K562 (cell line): ENCODE measurements at regions not wholly inside any gene's neighbourhood (a gene's known extent, or its start where the extent isn't known, plus 50 kb on each side); places are given as distances from the start of the nearest gene placed in this dataset.

Experiments used
- ATAC-seq: fragments of 200-7000 bp; cut with Tn5 transposase; 3 replicates; pipeline ENCODE4 v1.9.1; 2020; ENCODE audit warnings: moderate library complexity
- BruUV-seq: library from RNA; stranded (reverse); fragments of 400-500 nt; replicated peaks from 2 replicates; lab custom pipeline; 2021; lab: Mats Ljungman, UMichigan
- CTCF ChIA-PET: fragments of 300-600 bp; formaldehyde crosslinking; extraction: SDS; loops from one replicate; lab custom pipeline; 2021; ENCODE audit warnings: low intra/inter-chr PET ratio; lab: Yijun Ruan, JAX
- POLR2A ChIA-PET: fragments of 300-600, 350-650 bp; sonication (Branson Sonifier 250); formaldehyde crosslinking; extraction: SDS; loops from one replicate; lab custom pipeline; 2021; ENCODE audit warnings: antibody characterized with exemption, inconsistent platforms; lab: Yijun Ruan, JAX
- DNase-seq, 4 experiments: peaks; one replicate each; pipeline versions ENCODE4 v3.0.0 to v3.0.0-alpha.2; 2011 to 2018; ENCODE audit warnings: low spot score in 3 of 4, mixed read lengths in 3 of 4; ENCODE audit errors: extremely low read depth in 1 of 4
- FAIRE-seq: peaks from 2 replicates; lab custom pipeline; 2011; peaks lifted over from hg19 to GRCh38; lab: Jason Lieb, UNC
- H2AFZ ChIP-seq: 2 replicates; pipeline ENCODE4 v1.6.0; 2011; ENCODE audit warnings: low read depth, low read length, control low read depth, inconsistent platforms
- H3K27ac ChIP-seq: fragments of 200-600 bp; 3 replicates; pipeline ENCODE4 v1.8.0; 2011; ENCODE audit warnings: low read depth, mild to moderate bottlenecking, control low read depth, inconsistent platforms, low read length, moderate library complexity, mixed read lengths; ENCODE audit errors: extremely low read depth
- H3K27me3 ChIP-seq, 2 experiments: fragments of 300-600 bp in 1 of 2; 2 replicates in 1 of 2; 3 replicates in 1 of 2; pipeline versions ENCODE4 v1.6.0 to v1.8.0; 2011; ENCODE audit warnings: inconsistent platforms in 2 of 2, low read length in 2 of 2, mild to moderate bottlenecking in 1 of 2, mixed read lengths in 1 of 2, moderate library complexity in 1 of 2; ENCODE audit not compliant: control insufficient read depth in 2 of 2, insufficient read depth in 2 of 2
- H3K36me3 ChIP-seq: fragments of 300-600 bp; 3 replicates; pipeline ENCODE4 v1.8.0; 2011; ENCODE audit warnings: mild to moderate bottlenecking, low read length, inconsistent platforms; ENCODE audit not compliant: control insufficient read depth, insufficient read depth
- H3K4me1 ChIP-seq, 2 experiments: fragments of 200-600 bp in 1 of 2; replicated peaks in 1 of 2; 2 replicates in 1 of 2; 3 replicates in 1 of 2; pipeline versions ENCODE4 v1.5.1 to v1.8.0; 2011; ENCODE audit warnings: inconsistent platforms in 2 of 2, low read length in 2 of 2, mild to moderate bottlenecking in 1 of 2, mixed read lengths in 1 of 2, moderate library complexity in 1 of 2; ENCODE audit not compliant: control insufficient read depth in 2 of 2, insufficient read depth in 2 of 2
- H3K4me2 ChIP-seq: 2 replicates; pipeline ENCODE4 v1.6.1; 2011; ENCODE audit warnings: low read length, control low read depth, inconsistent platforms, mixed read lengths; ENCODE audit not compliant: insufficient read depth
- H3K4me3 ChIP-seq: fragments of 200-600 bp; sonication (generic), shearing (Covaris generic); 2 replicates; pipeline ENCODE4 v1.5.1; 2016; ENCODE audit warnings: control low read depth, inconsistent platforms
- H3K79me2 ChIP-seq: fragments of 200-600 bp; 3 replicates; pipeline ENCODE4 v1.8.0; 2011; ENCODE audit warnings: low read length, inconsistent platforms; ENCODE audit not compliant: control insufficient read depth, insufficient read depth
- H3K9ac ChIP-seq, 2 experiments: 2 replicates each; pipeline versions ENCODE4 v1.6.0 to v1.6.1; 2011; ENCODE audit warnings: low read depth in 2 of 2, low read length in 2 of 2, control low read depth in 1 of 2, inconsistent platforms in 1 of 2, mild to moderate bottlenecking in 1 of 2, mixed read lengths in 1 of 2; ENCODE audit not compliant: insufficient read depth in 1 of 2
- H3K9me1 ChIP-seq: one replicate; pipeline ENCODE4 v1.6.0; 2011; ENCODE audit warnings: inconsistent platforms, mild to moderate bottlenecking, low read length, moderate library complexity; ENCODE audit not compliant: control insufficient read depth, insufficient read depth
- H3K9me3 ChIP-seq: replicated peaks from 2 replicates; pipeline ENCODE4 v1.5.1; 2011; ENCODE audit warnings: low read depth, low read length, inconsistent platforms; ENCODE audit not compliant: control insufficient read depth, insufficient read depth
- H4K20me1 ChIP-seq: replicated peaks from 2 replicates; pipeline ENCODE4 v1.6.1; 2011; ENCODE audit warnings: low read length, inconsistent platforms, mixed read lengths; ENCODE audit not compliant: control insufficient read depth, insufficient read depth
- CCAR2 ChIP-seq: fragments of 200-400 bp; formaldehyde crosslinking; IDR thresholded peaks from 2 replicates; pipeline ENCODE4 v1.6.1; 2017; ENCODE audit warnings: mild to moderate bottlenecking, low read depth, low read length
- EHMT2 ChIP-seq: fragments of 450-650 bp; IDR thresholded peaks from 2 replicates; pipeline ENCODE4 v1.6.1; 2018; ENCODE audit warnings: antibody characterized with exemption
- KHSRP ChIP-seq: fragments of 450-650 bp; IDR thresholded peaks from 2 replicates; pipeline ENCODE4 v1.6.1; 2017
- MTA2 ChIP-seq: fragments of 450-650 bp; IDR thresholded peaks from 2 replicates; pipeline ENCODE4 v1.6.1; 2016; ENCODE audit warnings: low read depth
- NFE2L1 ChIP-seq: fragments of 450-650 bp; IDR thresholded peaks from 2 replicates; pipeline ENCODE4 v1.6.1; 2016; ENCODE audit warnings: missing genetic modification characterization, low read depth, mild to moderate bottlenecking, missing compliant biosample characterization, moderate library complexity, borderline replicate concordance
- RBM15 ChIP-seq: fragments of 200-400 bp; formaldehyde crosslinking; IDR thresholded peaks from 2 replicates; pipeline ENCODE4 v1.6.1; 2018; ENCODE audit warnings: mild to moderate bottlenecking, low read length, moderate library complexity; ENCODE audit not compliant: insufficient read depth
- RBM17 ChIP-seq: fragments of 200-400 bp; formaldehyde crosslinking; IDR thresholded peaks from 2 replicates; pipeline ENCODE4 v1.6.1; 2017; ENCODE audit warnings: low read depth, mild to moderate bottlenecking, low read length, borderline replicate concordance
- RBM25 ChIP-seq: fragments of 200-400 bp; formaldehyde crosslinking; IDR thresholded peaks from 2 replicates; pipeline ENCODE4 v1.6.1; 2018; ENCODE audit warnings: low read length, low read depth, moderate library complexity; ENCODE audit not compliant: severe bottlenecking
- TCF7L2 ChIP-seq: fragments of 150-350 bp; IDR thresholded peaks from 2 replicates; pipeline ENCODE4 v1.6.1; 2016; ENCODE audit warnings: low read depth, mild to moderate bottlenecking, low read length, moderate library complexity
- ZNF140 ChIP-seq: fragments of 250-450 bp; sonication (Bioruptor Pico); IDR thresholded peaks from 2 replicates; pipeline ENCODE4 v1.8.0; 2021; ENCODE audit warnings: moderate library complexity, mild to moderate bottlenecking, inconsistent platforms
- ZNF766 ChIP-seq: fragments of 200-800 bp; sonication (Bioruptor generic); conservative IDR thresholded peaks from 2 replicates; pipeline ENCODE4 v1.6.1; 2016; ENCODE audit warnings: missing genetic modification characterization, missing compliant biosample characterization
- WGBS: fragments of 100-300 bp; shearing (Covaris generic); methylation state at CpG from one replicate; pipeline ENCODE4 v1.1.6; 2016; ENCODE audit warnings: low coverage, mixed read lengths; ENCODE audit not compliant: insufficient coverage; ENCODE audit errors: missing lambda C conversion rate; 5-methylcytosine and 5-hydroxymethylcytosine counted together
- in situ Hi-C: fragments of 300-500 bp; cut with MboI; formaldehyde crosslinking; loops from 4 replicates; pipeline ENCODE4 v1.15.0; 2018; ENCODE audit warnings: inconsistent platforms, mixed read lengths
- intact Hi-C: fragments of 100-400 bp; cut with micrococcal nuclease; formaldehyde crosslinking; loops from 2 replicates; pipeline ENCODE4 v1.14.2; 2022
- TF ChIP-seq, protein P1 (sequence below): fragments of 450-650 bp; formaldehyde crosslinking; IDR thresholded peaks from 2 replicates; pipeline ENCODE4 v1.4.0; 2020; ENCODE audit warnings: mild to moderate bottlenecking, mixed read lengths
- TF ChIP-seq, protein P2 (sequence below): sonication (generic); formaldehyde crosslinking; IDR thresholded peaks from 2 replicates; pipeline ENCODE4 v1.8.0; 2023; ENCODE audit warnings: mild to moderate bottlenecking, missing genetic modification reagents
- TF ChIP-seq, protein P3 (sequence below), 3 experiments: fragments of 200-800 bp in 1 of 3; fragments of 250-450 bp in 1 of 3; fragments of 450-650 bp in 1 of 3; sonication (Bioruptor Pico) in 1 of 3; sonication (Bioruptor generic) in 1 of 3; formaldehyde crosslinking in 1 of 3; IDR thresholded peaks; 2 replicates each; pipeline versions ENCODE4 v1.6.1 to v1.8.0; 2016 to 2022; ENCODE audit warnings: mild to moderate bottlenecking in 2 of 3, missing genetic modification characterization in 2 of 3, missing compliant biosample characterization in 1 of 3, moderate library complexity in 1 of 3

DNA sequence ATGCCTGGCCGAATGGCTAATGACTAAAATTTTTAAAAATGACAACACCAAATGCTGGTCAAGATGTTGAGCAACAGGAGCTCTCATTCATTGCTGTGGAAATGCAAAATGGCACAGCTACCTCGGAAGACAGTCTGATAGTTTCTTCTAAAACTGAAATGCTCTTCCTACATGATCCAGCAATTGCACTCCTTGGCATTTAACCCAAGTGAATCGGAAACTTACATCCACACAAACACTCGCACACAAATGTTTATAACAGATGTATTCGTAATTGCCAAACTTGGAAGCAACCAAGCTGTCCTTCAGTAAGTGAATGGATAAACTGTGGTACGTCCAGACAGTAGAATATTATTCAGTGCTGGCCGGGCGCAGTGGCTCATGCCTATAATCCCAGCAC lies 56.4 kb upstream of the NCOA3 start:
- H3K4me3 ChIP-seq = no peak overlapping the region
- no peaks in the 10 kb centered on the region for H3K36me3 ChIP-seq
- BruUV-seq = no TSS peak
- TF ChIP-seq TCF7L2 = no peak
- TF ChIP-seq RBM17 = no peak
- TF ChIP-seq RBM15 = no peak
- peak; percentile 11 for TF ChIP-seq RBM25
- TF ChIP-seq, protein P1, sequence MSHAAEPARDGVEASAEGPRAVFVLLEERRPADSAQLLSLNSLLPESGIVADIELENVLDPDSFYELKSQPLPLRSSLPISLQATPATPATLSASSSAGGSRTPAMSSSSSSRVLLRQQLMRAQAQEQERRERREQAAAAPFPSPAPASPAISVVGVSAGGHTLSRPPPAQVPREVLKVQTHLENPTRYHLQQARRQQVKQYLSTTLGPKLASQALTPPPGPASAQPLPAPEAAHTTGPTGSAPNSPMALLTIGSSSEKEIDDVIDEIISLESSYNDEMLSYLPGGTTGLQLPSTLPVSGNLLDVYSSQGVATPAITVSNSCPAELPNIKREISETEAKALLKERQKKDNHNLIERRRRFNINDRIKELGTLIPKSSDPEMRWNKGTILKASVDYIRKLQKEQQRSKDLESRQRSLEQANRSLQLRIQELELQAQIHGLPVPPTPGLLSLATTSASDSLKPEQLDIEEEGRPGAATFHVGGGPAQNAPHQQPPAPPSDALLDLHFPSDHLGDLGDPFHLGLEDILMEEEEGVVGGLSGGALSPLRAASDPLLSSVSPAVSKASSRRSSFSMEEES (CRISPR knock-in tag) = no peak
- TF ChIP-seq, protein P2, sequence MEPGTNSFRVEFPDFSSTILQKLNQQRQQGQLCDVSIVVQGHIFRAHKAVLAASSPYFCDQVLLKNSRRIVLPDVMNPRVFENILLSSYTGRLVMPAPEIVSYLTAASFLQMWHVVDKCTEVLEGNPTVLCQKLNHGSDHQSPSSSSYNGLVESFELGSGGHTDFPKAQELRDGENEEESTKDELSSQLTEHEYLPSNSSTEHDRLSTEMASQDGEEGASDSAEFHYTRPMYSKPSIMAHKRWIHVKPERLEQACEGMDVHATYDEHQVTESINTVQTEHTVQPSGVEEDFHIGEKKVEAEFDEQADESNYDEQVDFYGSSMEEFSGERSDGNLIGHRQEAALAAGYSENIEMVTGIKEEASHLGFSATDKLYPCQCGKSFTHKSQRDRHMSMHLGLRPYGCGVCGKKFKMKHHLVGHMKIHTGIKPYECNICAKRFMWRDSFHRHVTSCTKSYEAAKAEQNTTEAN = no peak
- TF ChIP-seq KHSRP = no peak
- TF ChIP-seq EHMT2 = no peak
- TF ChIP-seq ZNF766 = no peak
- no peak for TF ChIP-seq NFE2L1 (tag)
- TF ChIP-seq, protein P3, sequence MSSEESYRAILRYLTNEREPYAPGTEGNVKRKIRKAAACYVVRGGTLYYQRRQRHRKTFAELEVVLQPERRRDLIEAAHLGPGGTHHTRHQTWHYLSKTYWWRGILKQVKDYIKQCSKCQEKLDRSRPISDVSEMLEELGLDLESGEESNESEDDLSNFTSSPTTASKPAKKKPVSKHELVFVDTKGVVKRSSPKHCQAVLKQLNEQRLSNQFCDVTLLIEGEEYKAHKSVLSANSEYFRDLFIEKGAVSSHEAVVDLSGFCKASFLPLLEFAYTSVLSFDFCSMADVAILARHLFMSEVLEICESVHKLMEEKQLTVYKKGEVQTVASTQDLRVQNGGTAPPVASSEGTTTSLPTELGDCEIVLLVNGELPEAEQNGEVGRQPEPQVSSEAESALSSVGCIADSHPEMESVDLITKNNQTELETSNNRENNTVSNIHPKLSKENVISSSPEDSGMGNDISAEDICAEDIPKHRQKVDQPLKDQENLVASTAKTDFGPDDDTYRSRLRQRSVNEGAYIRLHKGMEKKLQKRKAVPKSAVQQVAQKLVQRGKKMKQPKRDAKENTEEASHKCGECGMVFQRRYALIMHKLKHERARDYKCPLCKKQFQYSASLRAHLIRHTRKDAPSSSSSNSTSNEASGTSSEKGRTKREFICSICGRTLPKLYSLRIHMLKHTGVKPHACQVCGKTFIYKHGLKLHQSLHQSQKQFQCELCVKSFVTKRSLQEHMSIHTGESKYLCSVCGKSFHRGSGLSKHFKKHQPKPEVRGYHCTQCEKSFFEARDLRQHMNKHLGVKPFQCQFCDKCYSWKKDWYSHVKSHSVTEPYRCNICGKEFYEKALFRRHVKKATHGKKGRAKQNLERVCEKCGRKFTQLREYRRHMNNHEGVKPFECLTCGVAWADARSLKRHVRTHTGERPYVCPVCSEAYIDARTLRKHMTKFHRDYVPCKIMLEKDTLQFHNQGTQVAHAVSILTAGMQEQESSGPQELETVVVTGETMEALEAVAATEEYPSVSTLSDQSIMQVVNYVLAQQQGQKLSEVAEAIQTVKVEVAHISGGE (CRISPR knock-in tag; IDR thresholded peaks at IDR 0.05) = peak in 1 of 3 experiments; percentile 76; a peak in 2 of 6 replicates
- TF ChIP-seq CCAR2 = no peak
- no peak for TF ChIP-seq MTA2
- TF ChIP-seq ZNF140 = no peak
- TF ChIP-seq, all 486 proteins: peak for 2
- in situ Hi-C loops = no loop called here
- DNase-seq = no peak
- H3K4me1 ChIP-seq = no peaks in the 10 kb centered on the region; a peak in 2 of 5 replicates
- H3K9ac ChIP-seq = no peak overlapping the region
- ChIA-PET CTCF (no interaction called here), POLR2A (interaction anchor here (0.5 to 1.5 kb wide), 3 partner anchors 10 to 169 kb away, joined by 3 to 6 read pairs (median 4); no protein-coding TSS in a partner anchor)
- H4K20me1 ChIP-seq = no peaks in the 10 kb centered on the region
- no peaks in the 10 kb centered on the region for H3K79me2 ChIP-seq
- FAIRE-seq = no peak
- H3K4me2 ChIP-seq = no peak overlapping the region
- H3K27me3 ChIP-seq = no peaks in the 10 kb centered on the region
- H3K9me1 ChIP-seq = no peaks in the 10 kb centered on the region
- H2AFZ ChIP-seq = no peak overlapping the region
- intact Hi-C loops = no loop called here
- WGBS = 64% methylated on average over 8 of the region's 8 CpGs
- no peak for ATAC-seq
- no peak overlapping the region for H3K27ac ChIP-seq
- no peaks in the 10 kb centered on the region for H3K9me3 ChIP-seq
